HG03064 (cell line): ENCODE measurements at regions not wholly inside any gene's neighbourhood (a gene's known extent, or its start where the extent isn't known, plus 50 kb on each side); places are given as distances from the start of the nearest gene placed in this dataset.

Experiments
- ATAC-seq: cut with Tn5 transposase; IDR thresholded peaks from one replicate; pipeline ENCODE4 v1.9.1; 2021; ENCODE audit warnings: low read depth; ENCODE audit not compliant: unreplicated experiment

GRCh38 chr3:18837137-18837755, 311.1 kb upstream of the KCNH8 start:
- ATAC-seq: no peak

- ATAC-seq: no peak
Measured at GRCh38 chr3:18835021-18835420, 313.3 kb upstream of the KCNH8 start.

- no peak for ATAC-seq
Measured at GRCh38 chr3:18830087-18830486, 318.2 kb upstream of the KCNH8 start.

- ATAC-seq: no peak
Measured at GRCh38 chr3:18828637-18829036, 319.7 kb upstream of the KCNH8 start.

- no peak for ATAC-seq
Measured at GRCh38 chr3:18827664-18828063, 320.6 kb upstream of the KCNH8 start.

GRCh38 chr3:18825665-18826064, 322.6 kb upstream of the KCNH8 start:
- ATAC-seq: no peak

- ATAC-seq: no peak
Measured at GRCh38 chr3:18813300-18813699, 335.0 kb upstream of the KCNH8 start.

- no peak for ATAC-seq
Measured at GRCh38 chr3:18812316-18812715, 336.0 kb upstream of the KCNH8 start.

GRCh38 chr3:18810306-18810661, 338.0 kb upstream of the KCNH8 start:
- no peak for ATAC-seq

- ATAC-seq: no peak
Measured at GRCh38 chr3:18809640-18810305, 338.5 kb upstream of the KCNH8 start.

- no peak for ATAC-seq
Measured at GRCh38 chr3:18808429-18808828, 339.9 kb upstream of the KCNH8 start.

- no peak for ATAC-seq
Measured at GRCh38 chr3:18807593-18807992, 340.7 kb upstream of the KCNH8 start.

GRCh38 chr3:18806633-18807032, 341.7 kb upstream of the KCNH8 start:
- no peak for ATAC-seq

- ATAC-seq: no peak
Measured at GRCh38 chr3:18797378-18797777, 350.9 kb upstream of the KCNH8 start.

- ATAC-seq: no peak
Measured at GRCh38 chr3:18795078-18795477, 353.2 kb upstream of the KCNH8 start.

GRCh38 chr3:18791752-18792151, 356.6 kb upstream of the KCNH8 start:
- no peak for ATAC-seq

- no peak for ATAC-seq
Measured at GRCh38 chr3:18791182-18791581, 357.1 kb upstream of the KCNH8 start.

- no peak for ATAC-seq
Measured at GRCh38 chr3:18790384-18790783, 357.9 kb upstream of the KCNH8 start.

GRCh38 chr3:18789734-18790133, 358.6 kb upstream of the KCNH8 start:
- no peak for ATAC-seq

- ATAC-seq: no peak
Measured at GRCh38 chr3:18787441-18787840, 360.9 kb upstream of the KCNH8 start.

- ATAC-seq: no peak
Measured at GRCh38 chr3:18786650-18787323, 361.5 kb upstream of the KCNH8 start.

GRCh38 chr3:18782191-18782590, 357.1 kb upstream of the SATB1 start:
- ATAC-seq: no peak
